ENCODE measurements at regions not wholly inside any gene's neighbourhood (a gene's known extent, or its start where the extent isn't known, plus 50 kb on each side); places are given as distances from the start of the nearest gene placed in this dataset.

GRCh38 chr2:41992671-41993434 lies 55.0 kb upstream of the PKDCC start:
- Histone ChIP-seq H3K27me3 (ENCODE audit: insufficient read depth, low read length) (no peaks in the 10 kb centered on the region), H3K36me3 (ENCODE audit: insufficient read depth, low read length) (no peaks in the 10 kb centered on the region), H3K27ac (ENCODE audit: low read depth, low read length) (no peak overlapping the region), H3K4me1 (ENCODE audit: insufficient read depth, low read length) (peaks cover 10% of the 10 kb centered on the region), H3K9ac (ENCODE audit: low read depth, low read length) (no peak overlapping the region), H3K4me3 (ENCODE audit: low read length) (no peak overlapping the region), H3K9me3 (ENCODE audit: insufficient read depth, low read depth, low read length) (peaks cover 11% of the 10 kb centered on the region)
- WGBS, result 55% methylated on average over 12 of the region's 12 CpGs

- Histone ChIP-seq H3K9ac (ENCODE audit: low read depth, low read length) (no peak overlapping the region), H3K36me3 (ENCODE audit: insufficient read depth, low read length) (no peaks in the 10 kb centered on the region), H3K27me3 (ENCODE audit: insufficient read depth, low read length) (no peaks in the 10 kb centered on the region), H3K27ac (ENCODE audit: low read depth, low read length) (no peak overlapping the region), H3K4me3 (ENCODE audit: low read length) (no peak overlapping the region), H3K4me1 (ENCODE audit: insufficient read depth, low read length) (peaks cover 16% of the 10 kb centered on the region), H3K9me3 (ENCODE audit: insufficient read depth, low read depth, low read length) (peaks cover 11% of the 10 kb centered on the region)
- WGBS, result 87% methylated on average over 5 of the region's 5 CpGs
Observed at GRCh38 chr2:41993435-41993925, 54.3 kb upstream of the PKDCC start.

GRCh38 chr2:41994233-41994637 lies 53.6 kb upstream of the PKDCC start:
- H3K4me3 ChIP-seq (ENCODE audit: low read length), result no peak overlapping the region
- no peaks in the 10 kb centered on the region for H3K27me3 ChIP-seq (ENCODE audit: insufficient read depth, low read length)
- H3K36me3 ChIP-seq (ENCODE audit: insufficient read depth, low read length), result no peaks in the 10 kb centered on the region
- peaks cover 17% of the 10 kb centered on the region for H3K4me1 ChIP-seq (ENCODE audit: insufficient read depth, low read length)
- H3K9me3 ChIP-seq (ENCODE audit: insufficient read depth, low read depth, low read length), result peaks cover 11% of the 10 kb centered on the region
- H3K27ac ChIP-seq (ENCODE audit: low read depth, low read length), result no peak overlapping the region
- no peak overlapping the region for H3K9ac ChIP-seq (ENCODE audit: low read depth, low read length)
- WGBS, result 96% methylated on average over 5 of the region's 5 CpGs

- H3K27me3 ChIP-seq (ENCODE audit: insufficient read depth, low read length), result no peaks in the 10 kb centered on the region
- H3K36me3 ChIP-seq (ENCODE audit: insufficient read depth, low read length), result no peaks in the 10 kb centered on the region
- peaks cover 13% of the 10 kb centered on the region for H3K4me1 ChIP-seq (ENCODE audit: insufficient read depth, low read length)
- H3K9ac ChIP-seq (ENCODE audit: low read depth, low read length), result no peak overlapping the region
- 95% methylated on average over 8 of the region's 8 CpGs for WGBS
- H3K4me3 ChIP-seq (ENCODE audit: low read length), result no peak overlapping the region
- no peak overlapping the region for H3K27ac ChIP-seq (ENCODE audit: low read depth, low read length)
- peaks cover 11% of the 10 kb centered on the region for H3K9me3 ChIP-seq (ENCODE audit: insufficient read depth, low read depth, low read length)
Observed at GRCh38 chr2:41994661-41995060, 53.2 kb upstream of the PKDCC start.

GRCh38 chr2:41997561-41997960 lies 50.3 kb upstream of the PKDCC start:
- Histone ChIP-seq H3K27ac (ENCODE audit: low read depth, low read length) (no peak overlapping the region), H3K9ac (ENCODE audit: low read depth, low read length) (no peak overlapping the region), H3K27me3 (ENCODE audit: insufficient read depth, low read length) (no peaks in the 10 kb centered on the region), H3K4me3 (ENCODE audit: low read length) (no peak overlapping the region), H3K9me3 (ENCODE audit: insufficient read depth, low read depth, low read length) (peaks cover 11% of the 10 kb centered on the region), H3K4me1 (ENCODE audit: insufficient read depth, low read length) (peaks cover 10% of the 10 kb centered on the region), H3K36me3 (ENCODE audit: insufficient read depth, low read length) (no peaks in the 10 kb centered on the region)
- 90% methylated on average over 4 of the region's 4 CpGs for WGBS

All from HUES64 (cell line).